ENCODE measurements at regions not wholly inside any gene's neighbourhood (a gene's known extent, or its start where the extent isn't known, plus 50 kb on each side); places are given as distances from the start of the nearest gene placed in this dataset.

DNA sequence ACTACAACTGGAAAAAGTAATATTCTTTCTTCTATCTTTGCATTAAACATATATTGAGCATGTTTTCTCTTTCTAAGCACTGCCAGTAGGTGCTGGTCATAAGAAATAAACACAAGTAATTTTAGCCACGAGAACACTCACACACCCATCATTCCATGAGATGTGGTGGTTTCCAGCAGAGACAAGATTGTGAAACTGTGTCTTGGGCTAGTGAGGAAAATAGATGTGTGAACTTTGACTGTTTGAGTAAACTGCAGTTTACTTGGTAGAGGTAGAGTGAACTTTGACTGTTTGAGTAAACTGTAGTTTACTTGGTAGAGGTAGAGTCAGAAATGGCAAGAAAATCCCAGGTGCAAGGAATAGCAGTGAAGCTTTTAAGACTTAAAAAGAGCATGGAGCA is 300.9 kb upstream of the HS3ST1 start:
- no peak for DNase-seq

DNA sequence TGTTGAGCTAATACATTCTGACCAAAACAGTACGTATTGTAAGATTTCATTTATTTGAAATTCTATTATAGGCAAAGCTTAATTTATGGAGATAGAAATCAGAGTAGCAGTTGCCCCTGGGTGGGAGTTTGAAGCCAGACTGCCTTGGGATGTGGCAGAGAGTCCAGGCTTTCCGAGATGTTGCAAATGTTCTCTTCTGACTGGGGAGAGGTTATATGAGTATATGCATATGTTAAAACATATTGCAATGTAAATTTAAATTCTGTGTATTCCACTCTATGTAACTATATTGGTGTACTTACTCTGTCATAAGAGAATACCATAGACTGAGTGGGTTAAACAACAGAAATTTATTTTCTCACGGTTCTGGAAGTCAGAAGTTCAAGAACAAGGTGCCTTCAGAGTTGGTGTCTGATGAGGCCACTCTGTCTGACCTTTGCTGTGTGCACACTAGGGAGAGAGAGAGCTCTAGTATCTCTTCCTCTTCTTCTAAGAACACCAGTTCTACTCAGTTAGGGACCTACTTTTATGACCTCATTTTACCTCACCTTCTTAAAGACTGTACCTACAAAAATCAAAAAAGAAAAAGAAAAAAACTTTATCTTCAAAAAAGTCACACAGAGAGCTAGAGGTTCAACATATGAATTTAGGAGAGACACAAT is 299.3 kb upstream of the HS3ST1 start:
- no peak for DNase-seq

DNA sequence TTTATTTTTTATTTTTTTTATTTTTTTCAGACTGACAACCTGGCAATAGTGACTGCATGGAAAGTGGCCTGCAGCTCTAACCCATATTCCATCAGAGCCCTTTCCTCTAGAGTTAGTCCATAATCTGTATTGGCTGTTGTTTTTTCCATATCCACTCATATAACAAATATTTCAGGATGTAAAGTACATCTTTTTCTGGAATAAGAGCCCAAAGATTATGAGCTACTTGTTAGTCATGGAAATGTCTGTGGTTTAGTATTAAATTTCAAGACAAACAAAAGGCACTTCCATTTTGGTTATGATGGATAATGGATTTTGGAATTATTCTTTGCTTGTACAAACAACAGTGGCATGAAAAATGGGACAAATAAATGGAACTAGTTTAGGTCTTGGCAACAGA is 296.0 kb upstream of the HS3ST1 start:
- DNase-seq: no peak

DNA sequence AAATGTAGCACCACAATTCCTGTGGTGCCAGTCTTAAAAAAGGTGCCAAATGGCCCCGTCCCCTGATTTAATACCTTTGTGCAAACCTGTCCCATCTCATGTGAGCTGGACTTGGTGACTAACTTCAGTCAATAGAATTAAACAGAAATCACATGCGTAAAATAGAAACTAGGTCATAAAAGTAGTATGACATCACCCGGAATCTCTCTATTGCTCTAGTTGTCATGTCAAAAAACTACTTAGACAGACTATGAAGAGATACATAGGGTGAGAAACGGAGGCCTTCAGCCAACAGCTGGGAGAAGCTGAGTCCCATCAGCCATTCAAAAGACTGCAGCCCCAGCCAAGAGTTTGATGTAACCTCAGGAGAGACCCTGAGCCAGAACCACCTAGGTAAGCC is 293.5 kb upstream of the HS3ST1 start:
- no peak for DNase-seq

DNA sequence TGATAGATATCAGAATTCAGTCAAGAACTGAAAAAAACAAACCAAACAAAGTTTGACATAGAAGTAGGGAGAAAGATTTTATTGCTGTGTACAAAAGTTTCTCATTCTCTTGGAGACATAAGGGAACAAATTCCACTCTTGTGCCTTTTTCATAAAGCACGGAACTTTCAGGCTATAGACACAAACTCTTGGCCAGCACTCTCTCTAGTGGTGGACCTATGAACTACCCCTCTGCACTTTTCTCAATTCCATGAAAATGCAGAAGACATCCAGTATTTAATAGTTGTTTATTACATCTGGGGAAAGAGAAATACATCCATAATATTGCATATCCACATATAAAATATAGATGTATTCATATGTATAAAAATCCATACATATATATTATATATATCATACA is 291.6 kb upstream of the HS3ST1 start:
- DNase-seq: peak in 1 of 2 donors; percentile 1

DNA sequence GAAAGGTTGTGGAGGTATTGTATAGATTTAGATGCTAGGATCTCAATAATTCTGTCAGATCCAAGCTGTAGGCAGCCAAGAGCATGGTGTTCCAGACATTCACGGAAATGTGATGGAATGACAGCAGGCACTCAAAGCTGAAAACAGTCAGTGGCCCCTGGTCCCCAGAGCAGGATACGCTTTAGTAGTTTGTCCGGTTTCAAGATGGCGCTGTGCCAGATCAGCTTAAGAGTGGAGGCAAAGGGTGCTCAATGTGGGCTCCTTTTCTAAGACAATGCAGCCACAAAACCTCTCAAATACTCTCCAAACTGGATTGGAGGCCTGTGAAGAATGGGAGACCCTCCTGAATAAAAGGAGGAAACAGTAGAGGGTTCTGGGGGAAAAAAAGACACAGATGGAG is 291.2 kb upstream of the HS3ST1 start:
- DNase-seq: no peak

DNA sequence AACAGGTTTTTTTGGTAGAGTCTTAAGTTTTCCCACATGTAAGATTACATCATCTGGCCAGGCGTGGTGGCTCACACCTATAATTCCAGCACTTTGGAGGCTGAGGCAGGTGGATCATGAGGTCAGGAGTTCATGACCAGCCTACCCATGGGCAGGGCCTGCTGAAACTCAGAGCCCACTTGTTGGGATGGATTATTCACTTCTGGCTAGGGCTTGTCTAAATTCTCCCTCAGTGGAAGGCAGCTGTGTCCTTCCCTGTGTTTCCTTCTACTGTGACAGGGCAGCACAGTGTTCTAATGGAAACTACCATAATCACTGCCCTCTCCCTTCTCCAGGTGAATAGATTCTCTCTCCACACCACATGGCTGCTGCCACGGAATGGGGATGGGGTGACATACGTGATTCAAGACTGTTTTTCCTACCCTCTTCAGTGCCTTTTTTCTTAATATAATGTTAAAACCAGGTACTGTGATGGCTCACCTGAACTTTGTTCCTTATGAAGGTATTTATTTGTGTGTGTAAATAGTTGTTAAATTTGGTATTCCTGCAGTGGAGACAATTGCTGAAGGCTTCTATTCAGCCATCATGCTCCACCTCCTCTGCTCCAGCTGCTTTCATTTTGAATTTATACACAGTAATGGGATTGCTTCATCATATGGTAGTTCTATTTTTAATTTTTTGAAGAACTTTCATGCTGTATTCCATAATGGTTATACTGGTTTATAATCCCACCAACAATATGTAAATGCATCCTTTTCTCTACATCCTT is 287.2 kb upstream of the HS3ST1 start:
- no peak for DNase-seq

DNA sequence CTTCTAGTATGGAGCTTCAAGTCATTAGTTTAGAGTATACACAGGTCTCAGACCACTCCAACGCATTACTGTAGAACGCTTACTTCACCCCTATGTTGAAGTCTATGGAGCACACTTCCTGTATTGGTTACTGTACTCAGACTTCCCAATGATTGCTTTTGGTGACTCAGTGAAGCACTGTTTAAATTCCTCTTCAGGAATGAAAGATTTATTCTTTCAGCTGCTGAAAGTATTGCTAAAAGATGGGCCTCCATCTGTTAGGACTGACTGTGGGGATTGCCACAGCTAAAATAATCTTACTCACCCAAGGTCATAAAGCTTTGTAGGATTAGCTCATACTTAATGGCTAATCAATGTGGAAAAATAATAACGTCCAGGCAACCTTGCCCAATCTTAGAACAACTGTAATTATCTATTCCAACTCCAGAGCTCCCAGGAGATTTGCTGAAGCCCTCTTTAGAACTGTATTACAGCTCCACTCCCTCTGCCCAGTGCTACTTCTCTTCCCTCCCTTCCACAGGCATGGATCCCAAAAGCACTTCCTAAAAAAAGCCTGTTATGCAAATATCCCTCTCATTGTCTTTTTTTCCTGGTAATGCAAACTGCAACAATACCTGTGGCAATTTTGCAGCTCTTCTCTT is 281.9 kb upstream of the HS3ST1 start:
- DNase-seq: no peak

DNA sequence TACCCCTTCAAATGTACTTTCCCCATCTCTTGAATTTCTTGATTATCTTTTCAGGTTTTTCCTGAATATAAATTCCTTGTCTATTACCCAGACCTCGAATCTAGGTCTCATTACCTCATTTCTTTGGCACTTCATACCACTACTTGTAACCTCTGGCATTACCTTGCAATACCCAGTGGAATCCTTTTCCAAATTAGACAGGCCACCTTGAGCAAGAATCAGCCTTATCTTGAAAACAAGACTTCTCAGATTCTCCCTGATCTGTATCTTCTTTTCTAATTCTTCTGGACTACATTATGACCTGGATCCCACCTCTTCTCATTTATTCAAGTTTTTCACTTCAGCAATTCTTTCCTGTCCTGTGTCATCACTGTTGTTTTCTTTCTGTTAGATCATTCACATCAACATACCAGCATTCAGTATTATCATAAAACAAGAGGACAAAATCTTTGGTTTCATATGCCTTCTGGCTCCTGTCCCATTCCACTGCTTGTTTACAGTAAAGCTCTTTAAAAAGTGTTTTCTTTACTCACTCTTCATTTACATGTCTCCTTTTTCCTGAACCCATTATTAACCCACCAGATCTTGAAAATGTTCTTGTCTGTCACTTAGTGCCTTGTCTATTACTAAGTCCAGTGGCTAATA is 275.6 kb upstream of the HS3ST1 start:
- no peak for DNase-seq

DNA sequence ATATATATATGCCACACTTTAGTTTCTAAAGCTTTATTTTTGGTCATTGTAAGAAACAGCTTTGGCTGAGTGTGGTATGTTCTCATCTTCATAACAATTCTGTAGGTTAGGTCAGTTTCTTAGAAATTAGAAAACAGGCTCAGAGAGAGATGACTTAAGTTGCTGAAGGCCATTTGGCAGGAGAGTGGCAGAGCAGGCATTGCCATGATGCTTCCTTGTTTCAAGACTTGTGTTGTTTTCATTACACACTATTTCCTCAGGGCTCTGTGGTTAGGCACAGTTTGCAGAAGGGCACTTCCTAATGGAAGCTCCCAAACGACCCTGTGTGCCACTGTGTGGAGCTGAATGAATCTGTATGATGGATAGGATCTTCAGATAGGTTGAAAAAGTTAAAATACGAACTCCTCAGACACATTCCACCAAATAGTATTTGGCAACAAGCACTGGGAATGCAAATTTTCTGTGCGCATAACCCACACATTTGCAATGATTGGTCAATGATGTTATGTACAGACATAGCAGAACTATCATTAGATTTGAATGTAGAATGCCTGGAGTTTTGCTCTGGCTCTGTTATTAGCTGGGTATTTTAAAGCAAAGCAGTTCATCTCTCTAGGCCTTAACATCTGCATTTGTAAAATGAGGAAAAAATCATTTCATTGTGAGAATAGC is 274.3 kb upstream of the HS3ST1 start:
- no peak for DNase-seq

DNA sequence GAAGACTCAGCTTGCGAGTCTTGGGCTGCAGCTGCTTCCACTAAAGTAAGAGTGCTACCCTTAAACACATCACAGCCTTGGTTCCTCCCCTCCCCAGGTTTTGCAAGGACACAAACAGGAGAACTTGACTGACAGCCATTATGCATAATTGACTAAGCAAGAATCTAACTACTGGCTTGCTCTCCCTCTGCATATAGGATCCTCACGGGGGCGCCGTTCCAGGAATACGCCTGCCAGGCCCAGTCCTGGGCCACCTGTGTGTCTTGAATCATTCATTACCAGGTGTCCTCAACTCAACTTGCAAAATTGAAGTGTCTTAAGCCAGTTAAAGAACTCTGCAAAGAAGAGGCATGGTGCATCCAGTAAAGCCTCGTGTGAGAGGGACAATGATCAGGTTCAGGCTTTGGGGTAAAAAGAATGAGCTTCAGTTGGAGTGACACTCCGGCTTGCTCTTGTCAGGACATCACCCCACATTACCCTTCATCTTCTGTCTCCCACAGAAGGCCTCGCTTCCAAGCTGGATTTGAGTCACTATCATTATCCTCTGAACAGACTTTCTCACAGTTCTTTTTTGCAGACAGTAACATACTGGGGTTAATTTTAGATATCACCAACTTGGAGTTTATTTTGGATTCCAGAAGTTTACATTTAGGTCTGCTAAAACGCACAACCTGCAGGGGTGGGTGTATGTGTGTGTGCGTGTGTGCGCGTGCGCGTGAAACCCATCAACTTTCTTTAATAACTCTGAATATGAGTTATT is 273.5 kb upstream of the HS3ST1 start:
- no peak for DNase-seq

DNA sequence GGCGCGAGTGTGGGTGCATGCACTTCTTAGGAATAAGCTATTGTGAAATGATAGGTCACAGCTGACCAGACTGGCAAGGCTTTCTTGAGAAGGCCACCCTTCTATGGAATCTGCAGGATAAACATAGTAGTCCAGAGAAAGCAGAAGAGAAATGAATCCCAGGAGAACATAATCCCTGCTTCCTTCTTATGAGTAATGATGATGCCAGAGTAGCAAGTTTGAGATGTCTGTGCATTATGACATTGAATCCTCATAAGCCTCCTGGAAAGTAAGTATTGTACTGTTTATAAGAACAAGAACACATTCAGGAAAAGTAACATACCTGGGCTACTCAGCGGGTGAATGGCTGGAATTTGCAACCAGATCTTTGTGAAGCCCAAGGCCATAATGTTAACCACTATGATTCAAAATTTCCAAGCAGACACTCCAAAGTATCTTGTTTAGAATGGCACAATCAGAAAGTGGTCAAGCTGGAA is 272.1 kb upstream of the HS3ST1 start:
- no peak for DNase-seq

DNA sequence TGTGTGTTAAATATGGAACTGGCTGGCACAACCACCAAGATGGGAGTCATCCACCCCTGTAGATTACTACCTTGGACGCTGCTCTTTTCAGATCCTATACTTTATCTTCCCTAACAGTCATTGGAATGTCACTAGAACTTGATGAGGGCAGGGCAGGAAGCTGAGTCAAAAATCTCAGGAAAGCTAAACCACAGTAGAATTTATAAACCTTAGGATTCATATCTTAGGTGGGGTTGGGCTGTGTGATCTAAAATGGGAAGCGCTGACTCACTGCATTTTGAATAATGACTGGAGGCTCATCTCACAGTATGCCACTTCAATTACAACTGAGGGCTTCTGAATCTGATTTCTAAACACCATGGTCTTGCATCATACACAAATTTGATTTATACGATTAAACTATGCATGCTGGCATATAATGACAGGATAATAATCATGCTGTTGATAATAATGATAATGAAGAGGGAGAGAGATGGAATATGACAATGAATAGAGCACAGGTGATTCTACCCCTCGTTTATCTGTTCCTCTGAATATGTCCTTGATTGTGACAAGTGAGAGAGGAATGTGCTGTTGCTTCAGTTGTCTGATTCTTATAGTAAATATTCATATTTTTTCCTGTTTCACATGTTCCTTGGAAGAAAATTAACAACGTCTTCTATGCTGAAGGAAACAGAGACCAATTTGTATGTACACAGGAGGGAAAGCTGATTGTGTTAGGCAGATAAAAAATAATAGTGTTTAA is 270.3 kb upstream of the HS3ST1 start:
- DNase-seq: no peak

DNA sequence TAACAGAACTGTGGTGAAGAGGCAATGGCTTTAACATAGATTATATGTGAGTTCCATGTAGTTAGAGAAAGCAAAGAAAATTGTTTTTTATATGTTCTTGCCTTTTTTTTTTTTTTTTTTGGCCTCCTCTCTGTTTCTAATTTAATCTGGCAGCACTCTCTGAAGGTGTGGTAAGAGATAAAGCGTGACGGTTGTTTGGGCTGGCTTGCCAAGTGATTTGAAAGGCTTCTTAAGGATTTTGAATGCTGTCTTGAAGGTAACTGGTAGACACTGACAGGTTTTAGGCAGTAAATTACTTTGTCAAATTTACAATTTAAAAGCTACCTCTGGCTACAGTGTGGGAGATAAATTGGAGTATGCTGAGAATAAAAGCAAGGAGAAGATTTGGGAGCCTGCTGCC is 269.3 kb upstream of the HS3ST1 start:
- no peak for DNase-seq

DNA sequence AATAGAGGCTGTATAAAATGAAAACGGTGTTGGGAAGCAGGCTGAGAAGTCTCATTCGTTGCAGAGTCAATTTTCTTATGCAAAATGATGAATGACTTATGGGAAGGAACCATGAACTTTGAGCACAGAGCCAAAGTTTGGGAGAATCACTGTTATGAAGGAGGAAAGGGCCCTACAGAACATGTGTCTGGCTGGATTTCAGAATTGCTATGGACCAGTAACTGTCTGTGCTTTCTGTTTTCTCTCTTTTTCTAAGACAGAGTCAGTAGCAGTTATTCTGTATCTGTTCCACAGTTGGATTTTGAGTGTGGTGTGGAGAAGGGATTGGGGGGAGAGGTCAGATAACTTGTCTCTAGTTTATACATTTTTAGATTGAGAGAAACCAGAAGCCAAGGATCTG is 265.0 kb upstream of the HS3ST1 start:
- DNase-seq: no peak

DNA sequence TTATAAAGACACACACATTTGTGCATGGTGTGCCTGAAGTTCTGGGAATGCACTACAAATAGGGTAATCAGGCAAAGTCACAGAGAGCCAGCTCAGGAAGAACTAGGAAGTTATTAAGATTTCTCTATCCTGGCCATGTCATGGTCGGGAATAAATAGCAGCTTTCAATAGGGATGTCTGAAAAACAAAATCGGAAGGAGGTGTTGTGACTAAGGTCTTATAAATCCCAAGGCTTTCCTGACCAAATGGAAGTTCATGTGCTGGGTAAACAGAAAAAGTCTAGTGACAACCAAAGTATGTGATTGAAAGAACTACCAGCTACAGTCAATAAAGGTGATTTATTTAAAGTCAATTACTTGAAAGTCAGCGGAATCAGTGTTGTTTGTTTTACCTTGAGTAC is 262.5 kb upstream of the HS3ST1 start:
- DNase-seq: no peak

DNA sequence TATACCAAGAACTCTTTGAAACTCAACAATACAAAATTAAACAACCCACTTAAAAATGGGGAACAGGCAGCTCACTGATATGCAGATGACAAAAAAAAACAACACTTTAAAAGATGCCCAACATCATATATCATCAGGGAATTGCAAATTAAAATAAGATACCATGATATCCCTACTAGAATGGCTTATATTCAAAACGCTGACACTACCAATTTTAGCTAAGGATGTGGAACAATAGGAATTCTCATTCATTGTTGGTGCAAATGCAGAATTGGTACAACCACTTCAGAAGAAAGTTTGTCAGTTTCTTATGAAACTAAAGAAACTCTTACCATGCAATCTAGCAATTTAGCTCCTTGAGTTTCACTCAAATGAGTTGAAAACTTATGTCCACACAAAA is 259.0 kb upstream of the HS3ST1 start:
- no peak for DNase-seq

DNA sequence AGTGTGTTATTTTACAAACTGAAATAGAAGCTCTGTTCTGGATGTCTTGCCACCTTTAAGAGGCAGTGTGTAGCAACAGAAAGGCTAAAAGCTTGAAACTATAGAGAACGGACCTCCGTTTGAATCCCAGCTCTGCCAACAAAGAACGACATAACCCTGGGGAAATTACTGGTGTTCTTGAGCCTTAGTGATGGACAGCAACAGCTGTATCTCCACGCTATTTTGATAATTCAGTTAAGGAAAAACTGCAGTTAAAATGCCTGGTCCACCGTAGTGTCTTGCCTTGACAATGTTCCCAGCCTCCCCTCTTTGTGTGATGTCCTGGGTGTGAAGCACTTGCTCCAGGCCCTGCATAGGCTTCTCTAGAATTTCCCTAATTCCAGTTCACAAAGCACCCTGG is 256.8 kb upstream of the HS3ST1 start:
- DNase-seq: no peak

DNA sequence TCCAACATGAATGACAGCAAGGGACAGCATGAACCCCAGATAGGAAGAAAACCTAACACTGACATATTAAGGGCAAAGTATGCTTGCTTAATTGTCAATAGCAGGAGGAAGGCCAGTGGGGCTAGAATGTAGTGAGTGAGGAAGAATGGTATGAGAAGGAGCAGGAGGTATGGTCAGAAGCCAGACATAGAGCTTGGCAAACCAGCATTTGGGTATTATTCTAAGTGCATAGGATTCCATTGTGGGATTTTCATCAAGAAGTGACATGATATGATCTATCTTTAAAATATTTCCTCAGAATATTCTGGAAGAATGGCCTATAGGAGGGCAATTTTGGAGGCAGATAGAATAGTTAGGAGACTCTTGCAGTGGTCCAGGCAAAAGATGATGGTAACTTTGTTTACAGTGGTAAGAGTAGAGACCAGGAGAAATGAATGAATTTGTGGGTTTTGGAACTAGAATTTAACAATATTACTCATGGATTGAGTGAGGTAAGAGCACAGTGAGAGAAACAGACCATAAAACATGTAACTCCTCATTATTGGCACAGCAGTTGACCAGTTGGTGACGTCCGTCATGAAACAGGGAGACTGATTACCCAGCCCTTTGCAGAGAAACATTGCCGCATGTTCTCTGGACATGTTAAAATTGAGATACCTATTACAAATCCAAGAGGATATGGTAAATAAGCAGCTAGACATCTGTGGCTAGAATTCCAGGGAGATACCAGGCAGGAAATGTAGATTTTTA is 246.5 kb upstream of the HS3ST1 start:
- no peak for DNase-seq

DNA sequence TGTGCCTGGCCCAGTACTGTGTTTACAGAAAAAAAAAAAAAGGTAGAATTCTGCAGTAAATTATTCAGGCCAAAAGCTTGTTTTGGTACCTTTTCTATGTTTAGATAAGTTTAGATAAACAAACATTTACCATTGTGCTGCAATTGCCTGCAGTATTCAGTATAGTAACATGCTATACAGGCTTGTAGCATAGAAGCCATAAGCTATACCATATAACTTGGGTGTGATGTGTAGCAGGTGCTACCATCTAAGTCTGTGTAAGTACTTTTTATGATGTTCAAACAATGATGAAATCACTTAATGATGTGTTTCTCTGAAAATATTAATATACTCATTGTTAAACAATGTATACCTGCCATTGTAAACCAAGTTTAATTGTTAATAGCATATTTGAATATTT is 241.6 kb upstream of the HS3ST1 start:
- no peak for DNase-seq

DNA sequence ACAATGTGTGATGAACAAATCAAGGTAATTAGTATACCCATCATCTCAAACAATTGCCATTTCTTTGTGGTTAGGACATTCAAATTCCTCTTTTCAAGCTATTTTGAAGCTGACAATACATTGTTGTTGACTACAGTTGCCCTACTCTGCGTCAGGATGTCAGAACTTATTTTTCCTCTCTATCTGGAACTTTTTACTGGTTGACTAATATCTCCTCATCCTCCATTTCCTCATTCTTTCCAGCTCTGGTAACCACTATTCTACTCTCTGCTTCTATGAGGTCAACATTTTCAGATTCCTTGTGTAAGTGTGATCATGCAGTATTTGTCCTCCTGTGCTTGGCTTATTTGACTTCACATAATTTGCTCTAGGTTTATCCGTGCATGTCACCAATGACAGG is 240.5 kb upstream of the HS3ST1 start:
- DNase-seq: no peak

Measured in CD4-positive, alpha-beta T cell treated with Interferon alpha-2 for 1 hour (primary cell).